ENCODE measurements at regions not wholly inside any gene's neighbourhood (a gene's known extent, or its start where the extent isn't known, plus 50 kb on each side); places are given as distances from the start of the nearest gene placed in this dataset.

DNA sequence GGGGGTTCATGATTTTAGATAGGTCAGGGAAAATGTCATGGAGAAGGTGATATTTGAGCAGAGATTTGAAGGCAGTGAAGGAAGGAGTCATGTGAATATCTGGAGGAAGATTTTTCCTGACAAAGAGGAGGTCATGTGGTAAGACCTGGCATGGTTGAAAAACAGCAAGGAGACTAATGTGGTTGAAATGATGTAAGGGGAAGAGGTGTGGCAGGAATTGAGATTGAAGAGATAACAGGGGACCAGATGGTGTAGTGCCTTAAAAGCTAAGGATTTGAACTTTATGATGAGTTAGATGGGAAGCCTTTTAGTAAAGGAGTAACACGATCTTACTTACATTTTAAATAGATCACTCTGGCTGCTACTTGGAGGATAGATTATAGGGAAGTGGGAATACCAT, 210.9 kb downstream of the RTL9 start:
- no peak for TF ChIP-seq POLR2A (IDR thresholded peaks at IDR 0.05)
- TF ChIP-seq, protein P1, sequence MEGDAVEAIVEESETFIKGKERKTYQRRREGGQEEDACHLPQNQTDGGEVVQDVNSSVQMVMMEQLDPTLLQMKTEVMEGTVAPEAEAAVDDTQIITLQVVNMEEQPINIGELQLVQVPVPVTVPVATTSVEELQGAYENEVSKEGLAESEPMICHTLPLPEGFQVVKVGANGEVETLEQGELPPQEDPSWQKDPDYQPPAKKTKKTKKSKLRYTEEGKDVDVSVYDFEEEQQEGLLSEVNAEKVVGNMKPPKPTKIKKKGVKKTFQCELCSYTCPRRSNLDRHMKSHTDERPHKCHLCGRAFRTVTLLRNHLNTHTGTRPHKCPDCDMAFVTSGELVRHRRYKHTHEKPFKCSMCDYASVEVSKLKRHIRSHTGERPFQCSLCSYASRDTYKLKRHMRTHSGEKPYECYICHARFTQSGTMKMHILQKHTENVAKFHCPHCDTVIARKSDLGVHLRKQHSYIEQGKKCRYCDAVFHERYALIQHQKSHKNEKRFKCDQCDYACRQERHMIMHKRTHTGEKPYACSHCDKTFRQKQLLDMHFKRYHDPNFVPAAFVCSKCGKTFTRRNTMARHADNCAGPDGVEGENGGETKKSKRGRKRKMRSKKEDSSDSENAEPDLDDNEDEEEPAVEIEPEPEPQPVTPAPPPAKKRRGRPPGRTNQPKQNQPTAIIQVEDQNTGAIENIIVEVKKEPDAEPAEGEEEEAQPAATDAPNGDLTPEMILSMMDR (IDR thresholded peaks at IDR 0.05) = no peak
